HL-60/S4 (cell line): ENCODE measurements at regions not wholly inside any gene's neighbourhood (a gene's known extent, or its start where the extent isn't known, plus 50 kb on each side); places are given as distances from the start of the nearest gene placed in this dataset.

ENCODE experiments used
- in situ Hi-C: fragments of 300-500 bp; cut with MboI; formaldehyde crosslinking; loops from 2 replicates; pipeline ENCODE4 v1.14.3; 2022; ENCODE audit warnings: low sequenced_read_pairs

DNA sequence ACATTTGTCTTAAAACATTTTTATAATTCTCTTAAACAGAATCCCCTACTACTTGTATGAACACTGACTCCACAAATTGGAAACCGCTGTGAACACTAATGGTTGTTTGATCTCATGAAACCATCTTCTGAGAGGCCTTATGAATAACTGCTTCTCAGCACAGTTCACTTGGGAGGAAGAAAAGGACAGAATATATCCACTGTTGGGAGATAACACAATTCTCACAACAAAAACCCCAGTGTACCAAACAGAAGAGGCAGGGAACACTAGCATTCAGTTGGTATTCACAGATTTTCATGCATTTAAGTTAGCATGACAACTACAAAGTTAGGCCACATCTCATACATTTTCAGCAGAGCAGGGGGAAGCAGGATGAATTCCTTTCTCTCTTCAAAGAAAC is 89.0 kb upstream of the SELENOP start:
- in situ Hi-C loops: loop anchor here (25.0 kb wide), 1 partner anchor 487 kb away; no protein-coding TSS in a partner anchor

DNA sequence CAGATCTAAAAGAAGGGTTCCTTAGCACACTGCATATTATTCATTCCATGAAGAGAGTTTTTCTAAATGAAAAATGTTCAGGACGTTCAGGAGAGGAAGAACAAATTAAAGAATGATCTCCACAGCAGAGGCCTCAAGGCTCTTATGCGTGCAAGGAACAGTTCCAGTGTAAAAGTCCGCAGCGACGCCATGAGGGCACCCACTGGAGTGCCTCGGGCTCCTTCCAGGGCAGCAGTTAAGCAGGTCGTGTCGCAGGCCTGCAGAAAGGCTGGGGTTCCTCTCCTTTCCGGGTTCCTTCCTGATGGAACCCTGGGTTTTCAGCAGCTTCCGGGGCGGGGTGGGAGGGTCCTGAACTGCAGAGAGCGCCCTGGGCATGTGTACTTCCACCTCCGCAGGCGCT is 87.1 kb upstream of the SELENOP start:
- in situ Hi-C loops: no loop called here

- in situ Hi-C loops: no loop called here
These were observed 84.8 kb upstream of the SELENOP start for GRCh38 chr5:42896523-42896922.

- in situ Hi-C loops: no loop called here
These were observed 82.4 kb upstream of the SELENOP start for GRCh38 chr5:42894057-42894456.

- in situ Hi-C loops: no loop called here
These were observed 77.7 kb upstream of the SELENOP start for GRCh38 chr5:42889311-42889933.

DNA sequence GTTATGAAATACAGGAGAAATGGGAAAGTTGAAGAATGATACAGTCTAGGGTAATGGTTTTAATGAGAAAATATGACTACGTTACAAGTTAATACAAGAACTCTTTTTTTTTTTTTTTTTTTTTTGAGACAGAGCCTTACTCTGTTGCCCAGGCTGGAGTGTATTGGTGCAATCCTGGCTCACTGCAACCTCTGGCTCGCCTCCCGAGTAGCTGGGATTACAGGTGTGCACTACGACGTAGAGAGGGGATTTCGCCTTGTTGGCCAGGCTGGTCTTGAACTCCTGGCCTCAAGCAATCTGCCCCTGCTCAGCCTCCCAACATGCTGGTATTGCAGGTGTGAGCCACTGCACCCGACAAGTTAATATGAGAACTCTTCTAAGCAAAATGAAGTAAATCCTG is 77.1 kb upstream of the SELENOP start:
- in situ Hi-C loops: no loop called here

DNA sequence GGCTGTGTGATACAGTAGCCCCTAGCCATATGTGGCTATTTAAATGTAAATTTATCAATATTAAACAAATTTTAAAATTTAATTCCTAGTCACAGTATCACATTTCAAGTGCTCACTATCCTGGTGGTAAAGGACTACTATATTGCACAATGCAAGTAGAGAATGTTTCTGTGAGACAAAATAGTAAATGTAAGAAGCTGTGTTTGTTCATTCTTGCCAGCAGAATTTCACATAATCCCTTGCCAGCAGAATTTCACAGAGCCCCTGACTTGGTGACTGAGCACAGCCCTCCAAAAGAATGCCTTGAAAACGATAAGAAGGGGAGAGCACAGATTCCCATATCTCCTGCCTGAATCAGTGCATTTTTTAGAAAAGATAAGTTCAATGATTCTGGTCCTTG is 75.9 kb upstream of the SELENOP start:
- in situ Hi-C loops: no loop called here

DNA sequence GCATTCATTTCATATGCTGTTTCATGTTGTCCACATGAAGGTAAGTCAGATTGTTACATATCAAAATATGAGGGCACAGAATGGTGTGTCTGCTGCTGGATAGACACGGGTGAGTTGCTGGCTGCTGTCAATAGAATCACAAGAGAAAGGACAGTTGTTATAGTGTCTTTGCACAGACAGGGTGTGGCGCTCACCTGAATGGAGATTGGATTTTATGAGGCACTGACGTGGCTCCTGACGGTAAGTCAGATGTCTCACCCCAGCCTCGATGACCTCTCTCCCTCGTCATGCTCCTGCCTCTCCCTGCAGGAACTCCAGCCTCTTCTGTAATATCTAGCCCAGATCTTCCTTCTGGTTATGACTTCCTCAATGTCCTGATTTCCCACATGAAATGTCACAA is 75.4 kb upstream of the SELENOP start:
- in situ Hi-C loops: no loop called here

DNA sequence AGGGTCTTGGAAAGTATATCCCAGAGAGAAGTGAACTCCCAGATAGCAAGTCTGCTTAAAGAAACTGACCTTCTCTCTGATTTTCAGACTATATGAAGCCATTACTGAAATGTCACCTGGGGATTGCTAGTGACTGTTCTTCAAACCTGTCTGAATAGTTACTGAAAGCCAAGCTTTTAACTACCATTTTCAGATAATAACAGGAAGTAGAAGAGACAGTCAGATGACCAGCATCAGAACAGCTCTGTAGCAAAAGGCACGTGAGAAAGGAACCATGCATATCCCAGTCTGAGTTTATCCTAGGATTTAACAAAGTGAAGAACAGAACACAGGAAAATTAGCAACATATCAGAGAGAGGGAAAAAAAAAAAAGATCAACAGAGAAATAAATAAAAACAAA is 74.9 kb upstream of the SELENOP start:
- in situ Hi-C loops: no loop called here

GRCh38 chr5:42884326-42884725 is 72.6 kb upstream of the SELENOP start:
- in situ Hi-C loops: no loop called here

DNA sequence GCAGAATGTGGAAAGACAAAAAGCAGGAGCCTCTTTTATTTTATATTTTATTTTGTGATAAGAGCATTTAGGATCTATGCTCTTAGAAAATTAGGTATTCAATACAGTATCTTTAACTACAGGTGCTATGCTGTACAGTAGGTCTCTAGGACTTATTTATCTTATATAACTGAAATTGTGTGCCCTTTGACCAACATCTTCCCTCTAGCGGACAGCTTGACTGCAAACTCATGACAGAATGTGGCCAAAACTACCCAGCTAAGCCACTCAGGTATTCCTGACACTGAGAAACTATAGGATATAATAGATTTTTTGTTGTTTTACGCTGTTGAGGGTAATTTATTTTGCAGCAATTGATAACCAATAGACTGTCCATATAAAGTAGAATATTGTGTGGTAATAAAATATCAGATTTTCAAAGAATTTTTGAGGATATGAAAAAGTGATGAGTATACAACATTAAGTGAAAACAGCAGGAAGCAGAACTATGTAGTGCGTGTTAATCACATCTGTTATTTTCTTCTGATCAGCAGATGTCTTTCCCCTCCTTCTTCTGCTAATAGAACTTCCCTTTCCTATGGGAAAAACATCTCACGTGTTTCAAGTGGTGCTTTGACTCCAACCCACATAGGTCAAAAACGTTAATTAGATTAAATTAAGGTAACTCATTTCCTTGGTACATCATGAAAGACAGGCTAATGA is 69.9 kb upstream of the SELENOP start:
- in situ Hi-C loops: no loop called here

- in situ Hi-C loops: no loop called here
These were observed 68.9 kb upstream of the SELENOP start for GRCh38 chr5:42880496-42881150.

DNA sequence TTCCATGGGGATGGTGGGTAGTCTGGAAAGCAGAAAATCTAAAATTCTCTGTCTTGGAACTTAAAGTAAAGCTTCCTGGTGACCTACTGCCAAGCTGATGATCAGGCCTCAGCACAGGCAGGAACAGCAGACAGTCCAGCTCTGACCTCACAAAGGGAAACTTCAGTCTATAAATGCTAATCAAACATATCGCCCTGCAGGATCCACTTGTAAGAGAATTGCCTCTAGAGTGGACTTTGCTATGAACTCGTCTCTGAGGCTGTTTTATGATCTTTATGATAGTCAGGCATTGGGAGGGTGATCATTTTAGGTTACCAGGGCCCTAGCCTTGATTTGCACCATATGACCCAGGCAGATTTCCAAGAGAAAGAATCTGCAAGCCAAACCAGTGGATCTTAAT is 67.6 kb upstream of the SELENOP start:
- in situ Hi-C loops: no loop called here

DNA sequence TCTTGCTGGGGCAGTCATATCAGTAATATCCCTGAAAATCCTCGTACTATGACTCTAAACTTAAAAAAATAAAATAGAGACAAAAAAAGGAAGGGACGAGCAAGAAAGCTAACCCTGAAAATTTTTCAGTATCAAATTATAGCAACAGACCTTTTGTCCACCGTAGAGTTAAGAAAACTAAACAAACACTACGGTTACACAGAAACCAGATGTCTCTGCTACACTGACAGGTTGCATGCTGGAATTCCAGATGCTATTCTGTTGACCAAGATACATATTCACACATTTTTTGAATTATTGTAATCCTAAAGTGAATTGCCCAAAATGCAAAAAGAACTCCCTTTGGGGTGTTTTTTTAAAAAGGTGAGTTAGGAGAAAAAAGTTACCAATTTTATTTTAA is 66.9 kb upstream of the SELENOP start:
- in situ Hi-C loops: no loop called here

DNA sequence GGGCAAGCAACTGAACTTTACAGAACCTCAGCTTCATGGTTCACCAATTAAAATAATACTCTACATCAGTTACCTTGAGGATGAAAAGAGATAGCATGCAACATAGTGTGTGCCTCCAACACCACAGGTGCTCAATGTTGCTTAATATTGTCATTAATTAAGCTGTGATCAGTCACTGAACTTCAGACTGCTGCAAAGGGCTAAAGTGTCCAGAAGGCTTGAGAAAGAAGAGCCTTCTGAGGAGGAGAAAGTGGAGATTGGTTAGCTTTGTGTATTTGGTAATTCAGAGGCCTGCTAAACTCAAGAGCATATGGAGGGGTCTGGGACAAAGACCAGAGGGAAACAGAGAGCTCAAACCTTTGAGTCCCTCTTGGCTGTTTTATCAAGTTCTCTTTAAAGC is 66.3 kb upstream of the SELENOP start:
- in situ Hi-C loops: no loop called here

DNA sequence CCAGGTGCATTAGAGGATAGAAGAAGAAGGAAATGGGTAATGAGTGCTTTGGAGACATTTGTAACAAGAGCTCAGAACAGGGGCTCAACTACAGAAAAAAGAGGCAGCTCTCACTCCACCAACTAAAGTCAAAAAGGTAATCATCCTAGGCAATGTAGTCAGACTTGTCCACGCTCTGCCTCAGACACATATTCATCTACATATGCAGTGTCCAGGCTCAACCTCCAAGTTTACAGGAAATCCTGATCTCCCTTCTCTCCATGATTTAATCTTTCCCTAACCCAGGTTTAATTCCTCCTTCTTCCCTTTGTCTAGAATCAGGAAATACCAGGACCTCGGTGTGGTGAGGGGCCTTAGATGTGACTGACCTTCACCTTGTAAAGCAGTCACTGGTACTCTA is 65.7 kb upstream of the SELENOP start:
- in situ Hi-C loops: no loop called here

GRCh38 chr5:42876375-42876844 is 64.7 kb upstream of the SELENOP start:
- in situ Hi-C loops: no loop called here

DNA sequence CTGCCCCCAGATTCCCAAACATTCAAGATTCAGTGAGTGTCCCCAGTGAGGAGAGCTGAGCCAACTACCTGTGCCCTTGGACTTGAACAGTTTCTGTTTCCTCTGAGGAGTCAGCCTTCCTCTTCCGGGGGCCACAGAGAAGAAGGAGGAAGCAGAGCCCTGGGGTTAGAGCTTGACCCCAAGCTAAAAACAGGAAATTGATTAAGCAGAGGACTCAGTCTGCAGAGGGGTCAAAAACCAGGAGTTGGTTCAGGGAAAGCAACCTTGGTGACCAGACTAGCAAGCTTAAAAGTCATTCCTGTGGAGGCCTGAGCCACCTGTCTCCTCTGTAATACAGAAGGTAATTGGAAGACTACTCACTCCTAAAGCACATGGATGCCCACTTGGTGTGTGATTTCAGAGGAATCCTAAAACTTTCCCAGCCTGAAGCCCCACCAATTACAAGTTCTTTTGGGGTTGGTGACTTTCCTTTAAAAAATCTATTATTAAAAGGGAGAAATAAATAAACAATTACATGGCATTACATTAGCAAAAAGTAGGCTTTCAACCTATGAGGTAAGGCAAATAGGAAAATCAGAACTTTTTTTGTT is 64.2 kb upstream of the SELENOP start:
- in situ Hi-C loops: no loop called here

- in situ Hi-C loops: no loop called here
These were observed 63.5 kb upstream of the SELENOP start for GRCh38 chr5:42875211-42875610.

GRCh38 chr5:42874621-42875198 is 63.0 kb upstream of the SELENOP start:
- in situ Hi-C loops: no loop called here

GRCh38 chr5:42872865-42873264 is 61.2 kb upstream of the SELENOP start:
- in situ Hi-C loops: no loop called here
